ENCODE measurements at regions not wholly inside any gene's neighbourhood (a gene's known extent, or its start where the extent isn't known, plus 50 kb on each side); places are given as distances from the start of the nearest gene placed in this dataset.

DNA sequence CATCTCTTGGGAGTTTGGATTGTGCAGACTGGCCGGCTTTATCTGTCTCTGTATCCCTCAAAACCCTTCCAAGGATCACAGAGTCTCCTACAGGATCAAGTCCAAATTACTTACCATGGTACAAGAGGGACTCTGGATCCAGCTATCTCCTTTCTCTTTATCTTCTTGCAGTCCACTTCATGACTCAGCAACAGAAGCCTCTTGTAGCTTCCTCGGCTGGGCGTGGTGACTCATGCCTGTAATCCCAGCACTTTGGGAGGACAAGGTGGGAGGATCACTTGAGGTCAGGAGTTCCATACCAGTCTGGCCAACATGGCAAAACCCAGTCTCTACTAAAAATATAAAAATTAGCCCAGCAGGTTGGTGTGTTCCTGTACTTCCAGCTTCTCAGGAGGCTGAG, 189.7 kb downstream of the BCAT1 start:
- no peak for DNase-seq (ENCODE audit: low read depth in 2 of 2)

DNA sequence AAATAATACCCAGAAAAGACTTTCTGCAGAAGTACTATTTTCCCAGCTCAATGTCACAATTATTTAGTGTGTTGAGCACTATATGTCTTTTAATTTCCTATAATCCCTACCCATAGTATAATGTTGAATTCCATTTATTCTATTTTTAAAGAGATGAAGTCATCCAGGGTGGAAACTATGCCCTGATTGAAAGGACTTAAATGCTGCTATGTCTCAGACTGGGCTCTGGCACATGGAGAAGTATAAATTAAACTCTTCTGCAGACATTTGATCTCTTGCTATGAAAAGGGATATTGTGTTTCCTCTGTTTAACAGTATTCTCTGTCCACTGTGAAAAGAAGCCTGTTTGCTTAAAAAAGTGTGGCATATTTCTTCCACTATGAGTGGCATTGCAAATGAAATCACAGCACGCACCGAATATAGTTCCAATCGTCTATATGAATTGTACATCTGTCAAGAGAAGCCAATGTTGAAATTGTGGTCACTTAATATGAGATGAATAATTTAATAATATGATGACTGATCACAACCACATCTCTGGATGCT, 192.3 kb downstream of the BCAT1 start:
- DNase-seq (ENCODE audit: low read depth in 2 of 2) = no peak

- no peak for DNase-seq (ENCODE audit: low read depth in 2 of 2)
Observed at GRCh38 chr12:24754690-24755638, 193.9 kb downstream of the BCAT1 start.

DNA sequence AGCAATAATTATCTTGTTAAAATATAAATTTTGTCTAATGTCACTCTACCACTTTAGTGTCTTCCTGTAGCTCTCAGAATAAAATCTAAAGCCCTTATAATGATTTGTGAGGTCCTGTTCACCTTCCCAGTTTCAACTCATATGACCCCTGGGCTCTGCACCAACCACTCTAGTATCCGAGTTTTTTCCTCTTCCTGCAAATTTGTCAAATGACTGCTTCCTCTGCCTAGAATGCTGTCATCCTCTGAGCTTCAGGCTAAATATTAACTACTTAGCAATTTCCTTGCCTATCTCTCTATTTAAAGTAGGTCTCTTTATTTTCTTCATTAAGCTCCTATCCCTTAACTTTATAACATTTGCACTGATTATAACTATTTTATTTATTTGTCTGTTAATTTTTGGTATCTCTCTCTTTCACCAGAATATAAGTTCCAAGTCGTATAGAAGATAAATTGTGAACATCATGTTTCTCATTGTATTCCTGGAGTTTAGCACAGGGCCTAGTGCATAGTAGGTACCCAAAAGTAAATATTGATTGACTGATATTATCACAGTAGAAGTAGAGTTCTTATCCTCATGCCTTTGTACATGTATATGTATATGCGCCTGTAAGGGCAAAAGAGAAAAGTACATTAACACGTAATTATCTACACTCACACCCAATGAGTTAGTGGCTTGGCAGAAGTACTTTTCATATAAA, 196.0 kb downstream of the BCAT1 start:
- DNase-seq (ENCODE audit: low read depth in 2 of 2) = no peak

- no peak for DNase-seq (ENCODE audit: low read depth in 2 of 2)
Observed at GRCh38 chr12:24751181-24751580, 197.7 kb downstream of the BCAT1 start.

GRCh38 chr12:24750263-24750662, 198.6 kb downstream of the BCAT1 start:
- no peak for DNase-seq (ENCODE audit: low read depth in 2 of 2)

GRCh38 chr12:24749171-24749570, 199.7 kb downstream of the BCAT1 start:
- no peak for DNase-seq (ENCODE audit: low read depth in 2 of 2)

GRCh38 chr12:24748326-24748725, 200.6 kb downstream of the BCAT1 start:
- no peak for DNase-seq (ENCODE audit: low read depth in 2 of 2)

- no peak for DNase-seq (ENCODE audit: low read depth in 2 of 2)
Observed at GRCh38 chr12:24746864-24747263, 202.0 kb downstream of the BCAT1 start.

- no peak for DNase-seq (ENCODE audit: low read depth in 2 of 2)
Observed at GRCh38 chr12:24746006-24746671, 202.8 kb downstream of the BCAT1 start.

GRCh38 chr12:24743941-24744793, 204.7 kb downstream of the BCAT1 start:
- no peak for DNase-seq (ENCODE audit: low read depth in 2 of 2)

DNA sequence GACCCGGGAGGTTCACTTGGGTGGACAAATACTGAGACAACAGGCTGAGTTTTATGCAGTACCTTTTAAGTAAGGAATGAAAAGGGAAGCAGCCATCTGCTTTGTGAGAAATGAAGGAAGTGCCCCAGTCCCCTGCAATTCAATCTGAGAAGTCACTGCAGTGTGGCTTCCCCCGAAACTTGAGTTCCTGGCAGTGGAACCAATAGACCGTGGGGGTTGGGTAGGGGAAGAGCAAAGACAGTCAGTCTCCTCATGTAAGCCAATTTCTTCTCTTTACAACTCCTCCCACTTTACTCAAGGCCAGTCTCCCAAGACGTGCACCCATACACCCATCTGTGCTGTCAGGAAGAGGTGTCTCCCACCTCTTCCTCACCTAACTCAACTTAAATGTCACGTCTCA, 206.5 kb downstream of the BCAT1 start:
- DNase-seq (ENCODE audit: low read depth in 2 of 2) = no peak

DNA sequence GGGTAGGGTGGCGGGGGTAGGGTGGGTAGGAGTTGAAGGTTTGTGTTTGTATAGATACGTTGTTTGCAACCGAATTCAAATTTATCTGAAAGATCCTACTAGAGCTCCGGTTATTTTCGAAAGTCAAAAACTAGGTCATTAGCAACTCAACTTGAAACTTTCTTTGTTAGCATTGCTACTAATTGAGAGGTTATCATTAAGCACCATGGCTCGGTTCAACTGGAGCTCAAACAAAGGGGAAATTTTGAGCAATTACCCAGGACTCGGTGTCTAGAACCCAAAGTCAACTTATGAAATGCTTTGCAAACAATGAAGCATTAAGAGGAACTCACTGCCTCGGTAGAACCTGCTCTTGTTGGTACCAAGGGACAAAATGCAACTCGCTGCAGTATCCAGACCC, 207.7 kb downstream of the BCAT1 start:
- DNase-seq (ENCODE audit: low read depth in 2 of 2) = no peak

- no peak for DNase-seq (ENCODE audit: low read depth in 2 of 2)
Observed at GRCh38 chr12:24739106-24739779, 209.7 kb downstream of the BCAT1 start.

DNA sequence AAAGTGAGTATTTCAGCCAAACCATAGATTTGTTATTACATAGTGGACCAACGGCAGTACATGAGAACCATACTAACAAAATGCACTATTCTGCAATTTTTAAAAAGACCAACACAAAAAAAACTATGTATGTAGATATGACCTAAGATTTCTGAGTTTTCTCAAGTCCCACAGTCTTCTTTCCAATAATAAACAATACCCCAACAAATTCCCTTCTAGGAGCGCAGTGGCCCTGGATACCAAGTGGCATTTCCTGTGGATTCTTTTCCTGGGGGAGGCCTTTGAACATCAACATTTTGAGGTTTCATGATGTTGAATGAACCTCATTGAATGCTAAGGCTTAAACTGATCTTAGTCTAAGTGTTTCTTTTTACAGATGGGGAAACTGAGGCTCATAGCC, 210.5 kb downstream of the BCAT1 start:
- DNase-seq (ENCODE audit: low read depth in 2 of 2) = no peak

GRCh38 chr12:24731596-24731995, 217.3 kb downstream of the BCAT1 start:
- DNase-seq (ENCODE audit: low read depth in 2 of 2) = no peak

GRCh38 chr12:24730489-24730896, 218.4 kb downstream of the BCAT1 start:
- no peak for DNase-seq (ENCODE audit: low read depth in 2 of 2)

- no peak for DNase-seq (ENCODE audit: low read depth in 2 of 2)
Observed at GRCh38 chr12:24728826-24729225, 220.1 kb downstream of the BCAT1 start.

DNA sequence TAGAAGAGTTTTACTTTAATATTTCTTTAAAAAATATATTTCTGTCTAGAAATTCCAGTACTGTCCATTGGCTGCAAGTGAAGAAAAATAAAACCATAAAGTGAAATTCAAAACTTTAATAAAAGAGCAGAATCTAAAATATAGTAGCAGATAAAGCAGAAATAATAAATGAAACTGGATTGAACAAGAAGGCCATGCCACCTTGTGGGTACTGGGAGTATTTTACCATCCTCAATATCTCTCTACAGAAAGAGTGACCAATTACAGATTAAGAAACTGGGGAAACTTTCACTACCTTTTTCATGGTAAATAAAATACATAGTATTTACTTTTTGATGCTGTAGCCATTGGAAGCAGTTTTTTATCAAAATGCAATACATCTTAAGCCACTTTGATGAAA, 220.5 kb downstream of the BCAT1 start:
- DNase-seq (ENCODE audit: low read depth in 2 of 2) = peak in 1 of 2 donors; percentile 41

GRCh38 chr12:24725616-24726015, 223.3 kb downstream of the BCAT1 start:
- DNase-seq (ENCODE audit: low read depth in 2 of 2) = no peak

All from dermis microvascular lymphatic vessel endothelial cell (primary cell).